ENCODE measurements at regions not wholly inside any gene's neighbourhood (a gene's known extent, or its start where the extent isn't known, plus 50 kb on each side); places are given as distances from the start of the nearest gene placed in this dataset.
"Not testable (repeated sequence)": the region's sequence is repeated elsewhere in the genome, so short reads cannot be mapped to it uniquely, and the experiment has no call there.

DNA sequence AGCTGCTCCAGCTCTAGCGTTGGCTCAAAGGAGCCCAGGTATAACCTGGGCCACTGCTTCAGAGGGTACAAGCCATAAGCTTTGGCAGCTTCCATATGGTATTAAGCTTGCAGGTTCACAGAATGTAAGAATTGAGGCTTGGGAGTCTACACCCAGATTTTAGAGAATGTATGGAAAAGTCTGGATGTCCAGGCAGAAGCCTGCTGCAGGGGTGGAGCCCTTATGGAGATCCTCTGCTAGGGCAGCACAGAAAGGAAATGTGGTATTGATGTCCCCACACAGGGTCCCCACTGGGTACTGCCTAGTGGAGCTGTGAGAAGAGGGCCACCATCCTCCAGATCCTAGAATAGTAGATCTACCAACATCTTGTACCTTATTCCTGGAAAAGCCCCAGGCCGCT, 626.9 kb downstream of the MAT2B start:
- DNase-seq: no peak
- TF ChIP-seq GATA1 (IDR thresholded peaks at IDR 0.05; ENCODE audit: low read depth, low read length) (no peak), POLR2A (IDR thresholded peaks at IDR 0.05; ENCODE audit: low read length) (no peak)

DNA sequence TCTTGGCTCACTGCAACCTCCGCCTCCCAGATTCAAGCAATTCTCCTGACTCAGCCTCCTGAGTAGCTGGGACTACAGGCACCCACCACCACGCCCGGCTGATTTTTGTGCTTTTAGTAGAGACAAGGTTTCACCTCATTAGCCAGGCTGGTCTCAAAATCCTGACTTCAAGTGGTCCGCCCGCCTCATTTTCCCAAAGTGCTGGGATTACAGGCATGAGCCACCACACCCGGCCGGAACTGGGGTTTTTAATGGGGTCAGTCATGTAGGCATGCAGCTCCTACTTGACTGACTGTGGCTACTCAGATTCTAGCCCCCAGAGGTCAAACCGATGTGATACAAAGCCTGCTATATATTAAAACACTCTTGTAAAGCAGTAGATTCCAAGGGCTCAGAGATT, 631.7 kb downstream of the MAT2B start:
- no peak for DNase-seq
- no peak for TF ChIP-seq POLR2A (IDR thresholded peaks at IDR 0.05; ENCODE audit: low read length)

DNA sequence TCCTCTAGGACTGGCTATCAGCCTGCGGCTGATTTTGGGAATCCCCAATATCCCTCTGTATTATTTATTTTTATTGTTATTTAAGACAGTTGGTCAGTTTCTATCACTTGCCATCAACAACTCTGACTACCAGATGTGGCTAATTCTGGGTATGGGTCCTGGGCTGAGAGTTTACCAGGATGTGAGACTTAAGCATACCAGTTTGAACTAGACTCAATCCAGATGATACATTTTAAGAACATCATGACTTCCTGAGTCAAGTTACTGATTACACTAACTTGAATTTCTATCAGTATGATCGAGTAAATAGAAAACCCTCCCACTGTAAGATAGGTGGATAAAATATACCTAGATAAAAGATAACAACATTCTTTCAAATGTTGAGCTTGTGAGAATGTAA, 634.0 kb downstream of the MAT2B start:
- DNase-seq: no peak
- TF ChIP-seq POLR2A (IDR thresholded peaks at IDR 0.05; ENCODE audit: low read length) (no peak), GATA1 (IDR thresholded peaks at IDR 0.05; ENCODE audit: low read depth, low read length) (no peak)

DNA sequence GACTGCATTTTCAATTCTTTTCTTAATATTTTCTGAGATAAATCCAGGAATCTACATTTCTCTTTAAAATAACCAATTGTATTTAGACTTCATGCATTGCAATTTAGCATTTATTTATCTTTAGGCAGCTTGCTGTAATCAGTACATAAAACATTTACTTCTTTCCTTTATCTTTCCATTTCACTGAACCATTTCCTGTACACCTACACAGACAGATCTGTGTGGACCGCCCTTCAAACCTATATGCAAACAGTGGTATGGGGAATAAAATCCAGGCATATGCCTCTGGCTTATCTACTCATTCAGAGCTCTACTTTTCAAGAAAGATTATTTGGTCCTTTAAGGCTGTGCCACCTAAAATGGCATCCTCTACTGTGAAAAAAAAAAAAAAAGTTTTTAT, 640.0 kb downstream of the MAT2B start:
- DNase-seq: no peak
- no peak for TF ChIP-seq POLR2A (IDR thresholded peaks at IDR 0.05; ENCODE audit: low read length)
- TF ChIP-seq GATA1 (IDR thresholded peaks at IDR 0.05; ENCODE audit: low read depth, low read length): no peak

DNA sequence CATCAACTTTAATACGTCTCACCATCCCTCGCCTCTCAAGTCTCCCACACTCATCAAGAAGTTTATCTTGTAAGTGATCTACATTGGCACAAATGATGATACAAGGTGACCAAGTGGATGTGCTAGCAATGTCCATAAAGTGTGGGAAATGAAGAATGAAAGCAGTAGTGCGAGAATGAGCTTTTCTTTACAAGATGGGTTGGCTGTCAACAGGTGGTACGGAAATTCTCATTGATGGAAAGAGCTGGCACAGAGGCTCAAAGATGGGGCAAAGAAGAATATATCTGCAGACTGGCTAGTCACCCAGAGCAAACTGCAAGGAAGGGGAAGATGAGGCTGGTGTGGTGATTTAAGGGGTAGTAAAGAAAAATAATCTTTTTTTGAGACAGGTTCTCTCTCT, 640.8 kb downstream of the MAT2B start:
- no peak for DNase-seq
- TF ChIP-seq GATA1 (IDR thresholded peaks at IDR 0.05; ENCODE audit: low read depth, low read length) (no peak), POLR2A (IDR thresholded peaks at IDR 0.05; ENCODE audit: low read length) (no peak)

DNA sequence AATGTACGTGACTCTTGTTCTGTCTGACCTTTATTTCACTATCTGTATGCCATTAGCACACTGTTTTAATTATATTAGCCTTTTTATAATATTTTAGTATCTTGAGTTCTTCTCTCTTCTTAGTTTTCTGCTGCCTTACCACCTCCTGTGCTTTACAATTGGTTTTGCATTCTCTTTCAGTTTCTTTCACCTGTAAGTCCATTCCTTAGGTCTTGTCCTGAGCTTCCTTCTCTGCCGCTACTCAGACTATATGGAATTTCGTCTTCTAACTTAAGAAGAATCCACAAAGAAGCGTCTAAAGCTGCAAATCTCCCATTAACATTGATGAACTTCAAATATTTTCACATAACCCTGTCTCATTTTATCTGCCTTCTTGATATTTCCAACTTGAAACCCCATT, 642.9 kb downstream of the MAT2B start:
- no peak for DNase-seq
- no peak for TF ChIP-seq GATA1 (IDR thresholded peaks at IDR 0.05; ENCODE audit: low read depth, low read length)
- no peak for TF ChIP-seq POLR2A (IDR thresholded peaks at IDR 0.05; ENCODE audit: low read length)

DNA sequence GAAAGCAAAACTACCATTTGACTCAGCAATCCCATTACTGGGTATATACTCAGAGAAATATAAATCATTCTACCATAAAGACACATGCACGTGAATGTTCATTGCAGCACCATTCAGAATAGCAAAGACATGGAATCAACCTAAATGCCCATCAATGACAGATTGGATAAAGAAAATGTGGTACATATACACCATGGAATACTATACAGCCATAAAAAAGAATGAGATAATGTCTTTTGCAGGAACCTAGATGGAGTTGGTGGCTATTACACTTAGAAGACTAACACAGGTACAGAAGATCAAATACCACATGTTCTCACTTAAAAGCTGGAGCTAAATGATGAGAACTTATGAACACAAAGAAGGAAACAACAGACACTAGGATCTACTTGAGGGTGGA, 647.1 kb downstream of the MAT2B start:
- DNase-seq: not testable (repeated sequence)

DNA sequence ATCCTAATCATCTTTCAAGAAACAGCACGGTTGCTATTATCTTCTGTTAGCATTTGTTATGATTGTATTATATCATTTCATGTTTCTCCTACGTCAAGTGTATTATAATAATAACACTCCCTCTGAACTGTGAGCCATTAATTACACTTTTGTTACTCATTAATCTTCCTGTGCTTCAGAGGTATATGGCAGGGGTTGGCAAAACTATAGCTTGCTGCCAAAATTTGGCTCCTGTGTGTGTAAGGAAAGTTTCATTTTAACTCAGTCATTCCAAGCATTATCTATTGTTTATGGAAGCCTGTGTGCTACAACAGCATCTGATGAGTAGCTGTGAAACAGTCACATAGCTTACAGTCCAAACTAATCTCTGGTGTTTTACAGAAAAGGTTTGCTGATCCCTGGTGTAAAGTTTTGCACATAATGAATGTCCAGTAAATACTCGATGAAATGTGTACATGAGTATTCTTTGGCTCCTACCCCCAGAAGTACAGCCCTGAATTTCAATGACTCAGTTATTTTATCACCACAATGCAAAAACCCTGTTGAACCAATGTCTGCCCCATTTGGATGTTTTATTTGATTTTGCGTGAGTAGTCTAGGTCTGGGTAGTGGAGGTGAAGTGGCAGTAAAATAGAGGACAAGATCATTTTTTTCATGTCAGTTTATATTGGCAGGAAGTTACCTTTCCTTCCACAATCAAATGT, 648.2 kb downstream of the MAT2B start:
- TF ChIP-seq POLR2A (IDR thresholded peaks at IDR 0.05; ENCODE audit: low read length) (no peak), GATA1 (IDR thresholded peaks at IDR 0.05; ENCODE audit: low read depth, low read length) (no peak)
- DNase-seq: no peak

DNA sequence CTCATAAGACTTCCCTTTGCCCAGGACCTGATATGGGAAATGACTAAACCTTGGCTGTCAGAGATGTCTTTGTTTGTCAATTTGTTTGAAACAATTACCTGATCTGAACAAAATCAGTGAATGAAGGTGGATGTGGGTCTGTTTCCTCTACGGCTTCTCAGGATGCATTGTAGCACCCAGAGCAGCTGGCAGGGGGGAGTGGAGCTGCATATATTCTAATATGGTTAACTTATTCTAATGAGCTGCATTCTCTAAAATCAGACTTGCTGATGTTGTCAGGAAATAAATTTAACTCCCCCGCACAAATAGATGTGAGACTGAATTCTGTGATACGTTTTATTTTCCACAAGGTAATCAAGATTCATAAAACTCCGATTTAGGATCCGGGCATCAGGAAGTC, 665.4 kb downstream of the MAT2B start:
- DNase-seq: no peak
- no peak for TF ChIP-seq GATA1 (IDR thresholded peaks at IDR 0.05; ENCODE audit: low read depth, low read length)
- no peak for TF ChIP-seq POLR2A (IDR thresholded peaks at IDR 0.05; ENCODE audit: low read length)

DNA sequence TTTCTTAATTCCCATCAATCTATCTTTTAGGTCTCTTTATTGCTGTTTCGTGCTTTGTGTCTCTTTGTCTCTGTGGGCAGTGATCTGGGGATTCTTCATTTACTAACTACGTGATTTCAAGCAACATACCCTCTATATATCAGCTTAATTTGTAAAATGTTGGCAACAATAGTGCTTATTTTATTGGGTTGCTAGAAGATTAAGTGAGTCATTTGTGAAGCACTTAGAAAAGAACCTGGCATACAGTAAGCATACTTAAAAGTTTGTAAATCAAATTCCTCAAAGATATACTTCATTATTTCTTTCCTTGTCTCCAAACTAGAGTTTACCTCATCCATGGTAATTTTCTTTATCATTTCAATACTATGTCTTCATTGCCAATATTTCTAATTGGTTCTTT, 669.7 kb downstream of the MAT2B start:
- TF ChIP-seq POLR2A (IDR thresholded peaks at IDR 0.05; ENCODE audit: low read length) (no peak), GATA1 (IDR thresholded peaks at IDR 0.05; ENCODE audit: low read depth, low read length) (no peak)
- no peak for DNase-seq

DNA sequence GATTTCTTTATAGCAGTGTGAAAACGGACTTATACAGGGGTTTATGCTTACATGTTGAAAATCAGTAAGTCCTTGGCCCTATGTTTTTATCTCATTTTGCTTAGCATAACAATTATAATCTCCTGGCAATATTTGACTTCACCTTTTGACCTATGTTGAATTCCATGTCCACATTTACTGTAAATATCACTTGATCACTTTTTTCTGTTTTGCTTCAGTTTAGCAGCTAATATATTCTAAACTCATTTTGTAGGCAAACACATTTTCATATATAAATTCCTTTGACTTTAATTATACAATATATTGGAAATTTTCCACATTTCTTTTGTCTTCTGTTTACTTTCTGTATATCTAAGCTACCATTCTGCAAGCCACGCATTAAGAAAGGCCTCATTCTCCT, 674.0 kb downstream of the MAT2B start:
- TF ChIP-seq POLR2A (IDR thresholded peaks at IDR 0.05; ENCODE audit: low read length): no peak
- no peak for DNase-seq

DNA sequence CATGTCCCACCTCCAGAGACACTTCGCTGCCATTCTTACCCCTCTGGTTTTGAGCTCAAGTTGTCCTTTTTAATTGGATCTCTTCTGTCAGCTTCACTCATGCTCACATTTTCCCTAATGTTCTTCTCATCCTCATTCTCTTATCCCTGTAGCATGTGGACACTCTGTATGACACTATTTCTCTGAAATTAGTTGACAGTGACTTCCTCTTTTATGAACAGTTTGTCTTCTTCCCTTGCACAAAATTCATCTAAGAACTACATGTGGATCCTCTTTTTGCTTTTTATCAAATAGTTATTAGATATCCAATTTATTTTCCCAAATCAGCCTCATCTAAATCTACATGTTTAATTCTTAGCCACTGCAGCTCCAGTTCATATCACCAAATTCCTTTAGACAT, 676.2 kb downstream of the MAT2B start:
- TF ChIP-seq GATA1 (IDR thresholded peaks at IDR 0.05; ENCODE audit: low read depth, low read length) (no peak), POLR2A (IDR thresholded peaks at IDR 0.05; ENCODE audit: low read length) (no peak)

DNA sequence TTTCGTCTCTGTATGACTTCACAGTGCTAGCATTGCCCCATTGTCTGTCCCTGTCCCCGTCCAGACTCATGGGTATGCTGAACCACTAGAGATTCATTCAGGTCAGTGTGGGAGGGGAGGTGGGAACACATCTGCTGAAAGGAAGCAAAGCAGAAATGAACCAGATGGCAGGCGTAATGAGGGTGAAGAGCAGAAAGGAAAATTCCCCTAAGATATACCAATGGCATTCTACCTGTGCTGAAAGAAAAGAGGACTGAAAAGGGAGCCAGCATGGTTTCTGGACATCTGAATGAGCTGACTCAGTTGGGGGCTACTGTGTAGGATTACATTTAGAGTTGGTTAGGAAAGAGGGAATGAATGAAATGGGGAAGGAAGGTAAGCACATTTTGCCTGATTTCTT, 678.7 kb downstream of the MAT2B start:
- no peak for TF ChIP-seq GATA1 (IDR thresholded peaks at IDR 0.05; ENCODE audit: low read depth, low read length)
- no peak for TF ChIP-seq POLR2A (IDR thresholded peaks at IDR 0.05; ENCODE audit: low read length)
- no peak for DNase-seq

More for the DNA sequence above, 676.2 kb downstream of the MAT2B start:
- no peak for DNase-seq

DNA sequence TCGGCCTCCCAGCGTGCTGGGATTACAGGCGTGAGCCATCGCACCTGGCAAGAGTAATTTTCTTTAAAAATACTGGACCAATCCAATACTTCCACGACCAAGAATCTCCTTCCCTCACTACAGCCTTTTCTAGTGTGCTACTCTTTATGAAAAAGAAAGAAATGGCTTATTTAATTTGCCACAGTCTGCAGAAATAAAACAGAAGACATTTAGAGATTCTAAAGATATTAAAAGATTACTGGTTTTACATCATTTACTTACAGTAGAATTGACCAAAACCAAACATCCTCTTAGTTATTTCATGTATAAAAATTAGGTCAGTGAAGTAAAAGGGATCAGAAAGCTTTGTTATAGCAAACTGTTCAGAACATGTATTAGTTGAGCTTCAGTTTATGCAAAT, 679.6 kb downstream of the MAT2B start:
- TF ChIP-seq GATA1 (IDR thresholded peaks at IDR 0.05; ENCODE audit: low read depth, low read length) (no peak), POLR2A (IDR thresholded peaks at IDR 0.05; ENCODE audit: low read length) (no peak)
- no peak for DNase-seq

DNA sequence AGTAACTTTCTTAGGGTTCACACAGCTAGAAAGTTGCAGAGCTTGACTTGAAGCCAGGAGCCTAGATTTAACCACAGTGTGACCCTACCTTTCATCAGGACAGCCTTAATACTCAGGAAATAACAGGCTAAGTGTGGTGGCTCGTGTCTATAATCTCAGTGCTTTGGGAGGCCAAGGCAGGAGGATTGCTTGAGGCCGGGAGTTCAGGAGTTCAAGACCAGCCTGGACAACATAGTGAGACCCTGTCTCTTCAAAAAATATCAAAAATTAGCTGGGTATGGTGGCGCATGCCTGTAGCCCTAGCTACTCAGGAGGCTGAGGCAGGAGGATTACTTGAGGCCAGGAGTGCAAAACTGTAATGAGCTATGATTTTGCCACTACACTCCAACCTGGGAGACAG, 681.1 kb downstream of the MAT2B start:
- DNase-seq: no peak
- TF ChIP-seq POLR2A (IDR thresholded peaks at IDR 0.05; ENCODE audit: low read length) (no peak), GATA1 (IDR thresholded peaks at IDR 0.05; ENCODE audit: low read depth, low read length) (no peak)

DNA sequence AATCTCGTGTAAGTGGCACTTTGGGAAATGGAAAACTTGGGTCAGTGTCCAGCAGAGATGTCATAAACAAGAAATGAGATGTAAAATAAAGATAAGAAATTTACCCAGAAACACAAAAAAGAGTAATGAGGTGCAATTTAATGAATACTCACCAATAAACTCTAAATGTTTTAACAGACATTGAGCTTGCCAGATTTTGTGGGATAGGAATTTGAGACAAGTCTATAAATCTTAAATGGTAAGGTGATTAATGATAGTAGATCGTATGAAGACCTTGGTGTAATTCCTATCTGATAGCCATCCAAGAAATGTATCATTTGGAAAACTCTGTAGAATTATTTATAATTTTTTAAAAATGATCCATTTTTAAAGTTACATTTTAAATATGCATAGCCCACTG, 682.4 kb downstream of the MAT2B start:
- no peak for DNase-seq
- TF ChIP-seq GATA1 (IDR thresholded peaks at IDR 0.05; ENCODE audit: low read depth, low read length) (no peak), POLR2A (IDR thresholded peaks at IDR 0.05; ENCODE audit: low read length) (no peak)
